GM12873 (cell line): ENCODE measurements at regions not wholly inside any gene's neighbourhood (a gene's known extent, or its start where the extent isn't known, plus 50 kb on each side); places are given as distances from the start of the nearest gene placed in this dataset.

Experiments
- TF ChIP-seq, protein P1 (sequence below): IDR thresholded peaks from 2 replicates; pipeline ENCODE4 v1.5.1; 2012; ENCODE audit warnings: low read depth, mild to moderate bottlenecking, moderate library complexity, low read length, control low read depth; ENCODE audit not compliant: insufficient read depth; ENCODE audit errors: missing control alignments

- TF ChIP-seq, protein P1, sequence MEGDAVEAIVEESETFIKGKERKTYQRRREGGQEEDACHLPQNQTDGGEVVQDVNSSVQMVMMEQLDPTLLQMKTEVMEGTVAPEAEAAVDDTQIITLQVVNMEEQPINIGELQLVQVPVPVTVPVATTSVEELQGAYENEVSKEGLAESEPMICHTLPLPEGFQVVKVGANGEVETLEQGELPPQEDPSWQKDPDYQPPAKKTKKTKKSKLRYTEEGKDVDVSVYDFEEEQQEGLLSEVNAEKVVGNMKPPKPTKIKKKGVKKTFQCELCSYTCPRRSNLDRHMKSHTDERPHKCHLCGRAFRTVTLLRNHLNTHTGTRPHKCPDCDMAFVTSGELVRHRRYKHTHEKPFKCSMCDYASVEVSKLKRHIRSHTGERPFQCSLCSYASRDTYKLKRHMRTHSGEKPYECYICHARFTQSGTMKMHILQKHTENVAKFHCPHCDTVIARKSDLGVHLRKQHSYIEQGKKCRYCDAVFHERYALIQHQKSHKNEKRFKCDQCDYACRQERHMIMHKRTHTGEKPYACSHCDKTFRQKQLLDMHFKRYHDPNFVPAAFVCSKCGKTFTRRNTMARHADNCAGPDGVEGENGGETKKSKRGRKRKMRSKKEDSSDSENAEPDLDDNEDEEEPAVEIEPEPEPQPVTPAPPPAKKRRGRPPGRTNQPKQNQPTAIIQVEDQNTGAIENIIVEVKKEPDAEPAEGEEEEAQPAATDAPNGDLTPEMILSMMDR = no peak
Measured at GRCh38 chr5:124678922-124679519, 67.4 kb downstream of the ZNF608 start.

DNA sequence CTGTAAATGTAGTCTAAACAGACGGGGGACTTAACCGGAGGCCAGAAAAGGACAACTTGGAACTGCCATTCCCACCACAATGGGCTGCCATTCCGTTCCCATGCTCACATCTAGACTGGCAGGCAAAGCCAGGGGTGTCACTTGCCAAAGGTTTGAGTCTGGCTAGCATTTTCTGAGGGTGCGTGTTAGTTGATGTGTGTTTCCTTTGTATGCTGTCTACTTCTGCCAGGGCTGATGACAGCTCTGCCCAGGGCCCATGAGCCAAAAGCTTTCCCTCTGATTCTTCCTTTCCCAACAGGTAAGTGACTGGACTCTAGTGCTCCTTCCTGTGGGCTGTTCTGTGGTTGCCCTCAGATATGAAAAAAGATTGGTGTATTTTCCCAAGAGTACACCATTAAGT, 68.0 kb downstream of the ZNF608 start:
- TF ChIP-seq, protein P1 = no peak

DNA sequence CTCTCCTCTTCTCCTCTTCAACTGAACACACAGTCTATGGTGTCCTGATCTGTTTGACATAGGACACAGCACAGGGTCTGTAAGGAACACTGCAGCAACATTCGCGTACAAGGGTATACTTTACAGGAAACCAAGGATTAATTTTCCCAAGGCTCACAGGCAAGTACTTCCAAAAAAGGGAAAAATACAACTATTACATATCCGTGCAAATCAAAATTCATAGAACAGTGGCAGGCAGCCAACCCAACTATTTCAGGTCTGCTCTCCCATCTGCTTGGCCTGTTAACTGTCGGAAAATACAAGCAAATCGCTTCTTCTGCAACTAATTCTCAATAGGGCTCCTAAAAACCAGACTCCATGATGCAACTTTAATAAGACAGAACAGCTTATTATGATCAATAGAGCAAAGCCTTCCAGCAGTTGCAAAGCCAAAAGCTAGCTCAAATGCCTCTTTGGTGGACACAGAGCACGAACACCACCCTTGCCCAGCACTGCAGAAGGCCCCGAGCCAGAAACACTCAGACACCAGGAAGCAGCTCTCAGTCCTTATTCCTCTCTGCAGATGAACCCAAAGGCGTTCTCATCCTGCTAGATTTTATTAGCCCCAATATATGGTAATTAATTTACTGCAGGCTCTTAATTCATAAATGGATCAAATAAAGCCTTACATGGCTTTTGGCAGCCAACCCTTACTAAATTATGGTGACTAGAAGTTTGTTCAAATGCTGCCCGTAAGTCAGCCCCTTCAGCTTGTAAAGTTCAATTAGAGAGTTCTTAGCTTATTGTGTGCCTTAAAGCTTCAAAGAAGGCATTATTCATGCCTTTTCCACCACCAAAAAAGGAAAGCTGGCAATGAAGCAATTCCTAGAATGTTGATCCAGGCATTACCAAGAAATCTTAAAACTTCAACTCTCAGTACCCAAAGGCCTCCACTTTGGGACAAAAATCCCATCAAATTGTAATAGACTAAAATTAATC, 68.8 kb downstream of the ZNF608 start:
- TF ChIP-seq, protein P1 = no peak

DNA sequence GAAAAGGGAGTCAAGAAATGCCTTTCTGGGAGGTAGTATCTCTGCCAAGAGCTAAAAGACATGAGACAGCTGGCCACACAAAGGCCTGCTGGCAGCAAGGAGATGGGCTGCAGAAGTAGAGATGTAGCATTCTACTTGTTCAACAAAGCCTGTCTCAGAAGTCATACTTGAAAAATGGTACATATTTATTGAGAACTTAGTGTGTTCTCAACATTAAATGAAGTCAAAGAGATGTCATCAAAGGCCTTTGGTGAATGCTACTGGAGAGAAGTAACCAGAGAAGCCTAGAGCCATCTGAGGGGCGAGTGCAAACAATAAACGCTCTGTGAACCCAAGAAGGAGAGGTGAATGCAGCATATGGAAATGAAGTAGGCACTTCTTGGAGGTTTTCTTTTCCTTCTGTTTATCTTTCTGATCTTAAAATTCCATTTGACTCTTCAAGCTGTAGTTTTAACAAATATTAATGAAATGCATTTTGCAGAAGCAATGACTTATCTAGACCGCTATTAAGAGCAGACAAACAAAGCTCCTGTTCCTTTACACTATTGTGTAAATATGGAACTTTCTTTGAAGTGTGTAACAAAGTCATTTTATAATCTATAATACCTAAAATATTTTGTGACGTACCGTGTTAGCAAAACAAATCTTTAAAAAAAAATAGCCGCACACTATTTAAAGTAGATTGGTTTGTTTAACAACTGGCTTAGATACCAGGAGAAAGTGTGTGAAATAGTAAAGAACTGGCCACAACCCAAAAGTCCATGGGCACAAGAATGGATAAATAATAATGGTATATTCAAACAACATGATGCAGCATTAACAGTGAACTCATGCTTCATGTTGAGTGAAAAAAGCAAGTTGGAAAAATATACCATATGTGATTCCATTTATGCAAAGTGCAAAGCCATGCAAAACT, 70.2 kb downstream of the ZNF608 start:
- TF ChIP-seq, protein P1 = no peak

GRCh38 chr5:124671193-124671592, 75.2 kb downstream of the ZNF608 start:
- TF ChIP-seq, protein P1 = no peak

- TF ChIP-seq, protein P1 = no peak
Measured at GRCh38 chr5:124670722-124671184, 75.7 kb downstream of the ZNF608 start.
